Lower leg skin (tissue), 3 donors: ENCODE measurements at regions not wholly inside any gene's neighbourhood (a gene's known extent, or its start where the extent isn't known, plus 50 kb on each side); places are given as distances from the start of the nearest gene placed in this dataset.

Experiments used
- POLR2A ChIP-seq, 2 donors: fragments of 450-650 bp; IDR thresholded peaks; one replicate each; pipeline ENCODE4 v1.6.1; 2016 to 2017; ENCODE audit warnings: antibody characterized with exemption in 2 of 2, mild to moderate bottlenecking in 1 of 2, moderate library complexity in 1 of 2
- TF ChIP-seq, protein P1 (sequence below), 3 donors: fragments of 450-650 bp; IDR thresholded peaks; one replicate each; pipeline ENCODE4 v1.5.1; 2016; ENCODE audit warnings: antibody characterized with exemption in 3 of 3, mild to moderate bottlenecking in 3 of 3, moderate library complexity in 2 of 3

DNA sequence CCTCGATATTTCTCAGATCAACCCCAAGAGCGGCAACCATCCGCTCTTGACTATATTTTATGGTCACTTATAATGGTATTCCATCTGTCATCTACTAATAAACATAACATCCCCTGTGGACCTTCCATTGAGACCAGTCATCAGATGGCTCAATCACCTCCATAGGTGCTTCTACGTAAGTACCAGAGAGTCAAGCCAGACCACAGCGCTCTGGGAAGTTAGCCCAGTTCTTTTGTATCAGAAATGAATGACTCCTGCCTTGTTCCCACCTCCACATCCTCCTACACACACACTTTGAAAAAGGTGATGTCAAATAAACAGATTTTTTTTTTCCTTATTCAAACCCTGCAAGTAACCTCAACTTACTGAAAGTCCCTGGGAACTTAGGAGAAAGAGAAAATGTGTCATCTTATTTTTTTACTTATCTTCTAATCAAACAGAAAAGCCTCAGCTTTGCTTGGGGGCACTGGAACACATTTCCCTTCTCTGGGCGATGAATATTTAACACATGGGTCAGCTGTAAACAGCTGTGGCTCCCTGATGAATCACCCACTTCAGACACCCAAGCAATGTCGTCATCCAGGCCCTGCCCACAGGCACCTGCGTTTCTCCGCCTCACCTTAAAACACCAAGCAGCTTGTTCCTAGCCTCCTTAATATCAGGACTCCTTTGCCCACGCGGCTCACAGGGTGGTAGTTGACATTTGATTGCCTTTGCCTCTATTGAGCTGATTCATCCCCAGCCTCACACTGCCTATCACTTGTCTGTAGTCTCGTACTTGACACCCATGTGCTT lies 121.4 kb upstream of the LY86 start:
- TF ChIP-seq, protein P1, sequence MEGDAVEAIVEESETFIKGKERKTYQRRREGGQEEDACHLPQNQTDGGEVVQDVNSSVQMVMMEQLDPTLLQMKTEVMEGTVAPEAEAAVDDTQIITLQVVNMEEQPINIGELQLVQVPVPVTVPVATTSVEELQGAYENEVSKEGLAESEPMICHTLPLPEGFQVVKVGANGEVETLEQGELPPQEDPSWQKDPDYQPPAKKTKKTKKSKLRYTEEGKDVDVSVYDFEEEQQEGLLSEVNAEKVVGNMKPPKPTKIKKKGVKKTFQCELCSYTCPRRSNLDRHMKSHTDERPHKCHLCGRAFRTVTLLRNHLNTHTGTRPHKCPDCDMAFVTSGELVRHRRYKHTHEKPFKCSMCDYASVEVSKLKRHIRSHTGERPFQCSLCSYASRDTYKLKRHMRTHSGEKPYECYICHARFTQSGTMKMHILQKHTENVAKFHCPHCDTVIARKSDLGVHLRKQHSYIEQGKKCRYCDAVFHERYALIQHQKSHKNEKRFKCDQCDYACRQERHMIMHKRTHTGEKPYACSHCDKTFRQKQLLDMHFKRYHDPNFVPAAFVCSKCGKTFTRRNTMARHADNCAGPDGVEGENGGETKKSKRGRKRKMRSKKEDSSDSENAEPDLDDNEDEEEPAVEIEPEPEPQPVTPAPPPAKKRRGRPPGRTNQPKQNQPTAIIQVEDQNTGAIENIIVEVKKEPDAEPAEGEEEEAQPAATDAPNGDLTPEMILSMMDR (IDR thresholded peaks at IDR 0.05) = no peak
- TF ChIP-seq POLR2A (IDR thresholded peaks at IDR 0.05) = no peak
